Medulla oblongata (tissue), 1 donor: ENCODE measurements at regions not wholly inside any gene's neighbourhood (a gene's known extent, or its start where the extent isn't known, plus 50 kb on each side); places are given as distances from the start of the nearest gene placed in this dataset.
"Not testable (repeated sequence)": the region's sequence is repeated elsewhere in the genome, so short reads cannot be mapped to it uniquely, and the experiment has no call there.

Experiments used
- DNase-seq: peaks from one replicate; pipeline ENCODE4 v3.0.0-alpha.2; 2015; ENCODE audit errors: extremely low spot score

GRCh38 chr15:53843869-53844569 is 84.6 kb upstream of the WDR72 start:
- DNase-seq: no peak

GRCh38 chr15:53843166-53843565 is 83.7 kb upstream of the WDR72 start:
- DNase-seq: no peak

- DNase-seq: no peak
Observed at GRCh38 chr15:53841651-53842050, 82.2 kb upstream of the WDR72 start.

- DNase-seq: no peak
Observed at GRCh38 chr15:53840681-53841080, 81.2 kb upstream of the WDR72 start.

GRCh38 chr15:53837263-53837662 is 77.8 kb upstream of the WDR72 start:
- DNase-seq: no peak

- DNase-seq: no peak
Observed at GRCh38 chr15:53836618-53837017, 77.2 kb upstream of the WDR72 start.

- DNase-seq: no peak
Observed at GRCh38 chr15:53835309-53835708, 75.8 kb upstream of the WDR72 start.

- peak; percentile 4 for DNase-seq
Observed at GRCh38 chr15:53834214-53834613, 74.8 kb upstream of the WDR72 start.

GRCh38 chr15:53833134-53833624 is 73.7 kb upstream of the WDR72 start:
- peak; percentile 71 for DNase-seq

GRCh38 chr15:53831907-53832770 is 72.7 kb upstream of the WDR72 start:
- DNase-seq: no peak

GRCh38 chr15:53830707-53831386 is 71.4 kb upstream of the WDR72 start:
- no peak for DNase-seq

GRCh38 chr15:53829923-53830459 is 70.5 kb upstream of the WDR72 start:
- no peak for DNase-seq

- DNase-seq: no peak
Observed at GRCh38 chr15:53829471-53829870, 70.0 kb upstream of the WDR72 start.

GRCh38 chr15:53827355-53827754 is 67.9 kb upstream of the WDR72 start:
- DNase-seq: no peak

GRCh38 chr15:53811530-53811929 is 52.1 kb upstream of the WDR72 start:
- peak; percentile 9 for DNase-seq

- not testable (repeated sequence) for DNase-seq
Observed at GRCh38 chr15:53810306-53810705, 50.8 kb upstream of the WDR72 start.
